ENCODE measurements at regions not wholly inside any gene's neighbourhood (a gene's known extent, or its start where the extent isn't known, plus 50 kb on each side); places are given as distances from the start of the nearest gene placed in this dataset.

- TF ChIP-seq CTCF (IDR thresholded peaks at IDR 0.05) = no peak
- TF ChIP-seq POLR2A (IDR thresholded peaks at IDR 0.05) = no peak
Measured at GRCh38 chr6:167746390-167746907, 80.3 kb upstream of the AFDN start.

All from thyroid gland (tissue), 4 donors.